H9 (cell line): ENCODE measurements at regions not wholly inside any gene's neighbourhood (a gene's known extent, or its start where the extent isn't known, plus 50 kb on each side); places are given as distances from the start of the nearest gene placed in this dataset.

Source experiments
- DNase-seq: peaks from one replicate; pipeline ENCODE4 v3.0.0-alpha.2; 2017
- H2AFZ ChIP-seq: one replicate; pipeline ENCODE4 v1.6.1; 2013; ENCODE audit warnings: mild to moderate bottlenecking, low read length, control low read depth, moderate library complexity
- H2AK5ac ChIP-seq: 2 replicates; pipeline ENCODE4 v1.6.1; 2013; ENCODE audit warnings: low read length, control low read depth, mixed read lengths; ENCODE audit not compliant: insufficient read length
- H2BK120ac ChIP-seq: one replicate; pipeline ENCODE4 v1.6.1; 2013; ENCODE audit warnings: low read depth, mild to moderate bottlenecking, low read length, control low read depth, inconsistent platforms; ENCODE audit not compliant: poor library complexity, severe bottlenecking
- H2BK12ac ChIP-seq: 2 replicates; pipeline ENCODE4 v1.6.1; 2013; ENCODE audit warnings: low read length, control low read depth, mixed read lengths, low read depth; ENCODE audit not compliant: insufficient read length
- H2BK15ac ChIP-seq: 2 replicates; pipeline ENCODE4 v1.6.1; 2013; ENCODE audit warnings: low read depth, low read length, control low read depth
- H2BK20ac ChIP-seq: one replicate; pipeline ENCODE4 v1.6.1; 2013; ENCODE audit warnings: low read depth, mild to moderate bottlenecking, low read length, control low read depth, inconsistent platforms; ENCODE audit not compliant: poor library complexity, severe bottlenecking
- H2BK5ac ChIP-seq: 2 replicates; pipeline ENCODE4 v1.6.1; 2013; ENCODE audit warnings: low read length, control low read depth, mixed read lengths; ENCODE audit not compliant: insufficient read length
- H3K14ac ChIP-seq: 2 replicates; pipeline ENCODE4 v1.6.1; 2013; ENCODE audit warnings: low read length, control low read depth; ENCODE audit not compliant: insufficient read depth
- H3K18ac ChIP-seq: 2 replicates; pipeline ENCODE4 v1.6.1; 2013; ENCODE audit warnings: low read depth, mild to moderate bottlenecking, mixed read lengths, low read length, control low read depth; ENCODE audit not compliant: insufficient read length
- H3K23ac ChIP-seq: 2 replicates; pipeline ENCODE4 v1.6.1; 2013; ENCODE audit warnings: low read length, control low read depth, mixed read lengths, low read depth; ENCODE audit not compliant: insufficient read length
- H3K23me2 ChIP-seq: 2 replicates; pipeline ENCODE4 v1.6.1; 2013; ENCODE audit warnings: low read depth, mild to moderate bottlenecking, mixed read lengths, low read length, control low read depth; ENCODE audit not compliant: insufficient read length, poor library complexity, severe bottlenecking
- H3K27ac ChIP-seq: 2 replicates; pipeline ENCODE4 v1.5.1; 2013; ENCODE audit warnings: low read length, control low read depth, mixed read lengths, low read depth; ENCODE audit not compliant: insufficient read length
- H3K27me3 ChIP-seq: 2 replicates; pipeline ENCODE4 v1.6.1; 2013; ENCODE audit warnings: low read length, control low read depth, inconsistent platforms; ENCODE audit not compliant: insufficient read depth
- H3K4ac ChIP-seq: 2 replicates; pipeline ENCODE4 v1.6.1; 2013; ENCODE audit warnings: low read depth, mild to moderate bottlenecking, control low read depth, inconsistent platforms, low read length, moderate library complexity
- H3K4me1 ChIP-seq: 2 replicates; pipeline ENCODE4 v1.6.1; 2013; ENCODE audit warnings: low read length, control low read depth, inconsistent platforms; ENCODE audit not compliant: insufficient read depth
- H3K4me2 ChIP-seq: 2 replicates; pipeline ENCODE4 v1.6.1; 2013; ENCODE audit warnings: low read length, control low read depth, mixed read lengths; ENCODE audit not compliant: insufficient read length, insufficient read depth
- H3K56ac ChIP-seq: 2 replicates; pipeline ENCODE4 v1.6.1; 2013; ENCODE audit warnings: low read depth, mild to moderate bottlenecking, mixed read lengths, low read length, control low read depth; ENCODE audit not compliant: insufficient read length
- H3K79me1 ChIP-seq: 2 replicates; pipeline ENCODE4 v1.6.1; 2013; ENCODE audit warnings: low read depth, mild to moderate bottlenecking, moderate library complexity, low read length, control low read depth, inconsistent platforms; ENCODE audit not compliant: insufficient read depth, poor library complexity, severe bottlenecking
- H3K79me2 ChIP-seq: 2 replicates; pipeline ENCODE4 v1.6.1; 2013; ENCODE audit warnings: low read length, control low read depth, inconsistent platforms; ENCODE audit not compliant: insufficient read depth
- H3K9ac ChIP-seq: 2 replicates; pipeline ENCODE4 v1.6.1; 2013; ENCODE audit warnings: low read length, control low read depth, mixed read lengths; ENCODE audit not compliant: insufficient read length; ENCODE audit errors: extremely low read depth
- H3K9me3 ChIP-seq: one replicate; pipeline ENCODE4 v1.6.1; 2013; ENCODE audit warnings: low read depth, low read length, inconsistent platforms; ENCODE audit not compliant: control insufficient read depth
- H3T11ph ChIP-seq: one replicate; pipeline ENCODE4 v1.6.1; 2013; ENCODE audit warnings: mild to moderate bottlenecking, low read length, control low read depth, inconsistent platforms
- H4K20me1 ChIP-seq: one replicate; pipeline ENCODE4 v1.6.1; 2013; ENCODE audit not compliant: control insufficient read depth, insufficient read length, insufficient read depth
- H4K5ac ChIP-seq: 2 replicates; pipeline ENCODE4 v1.6.1; 2013; ENCODE audit warnings: low read depth, mild to moderate bottlenecking, mixed read lengths, low read length, control low read depth; ENCODE audit not compliant: insufficient read length
- H4K8ac ChIP-seq: replicated peaks from 2 replicates; pipeline ENCODE4 v1.6.1; 2013; ENCODE audit warnings: low read length, control low read depth, mixed read lengths, low read depth; ENCODE audit not compliant: insufficient read length
- H4K91ac ChIP-seq: 2 replicates; pipeline ENCODE4 v1.6.1; 2013; ENCODE audit warnings: low read depth, mild to moderate bottlenecking, moderate library complexity, mixed read lengths, low read length, control low read depth; ENCODE audit not compliant: insufficient read length
- H3K27ac Mint-ChIP-seq, 3 experiments: 2 replicates in 2 of 3; 3 replicates in 1 of 3; pipeline ENCODE4 v1.8.0; 2020 to 2021; ENCODE audit warnings: mixed read lengths in 3 of 3, mild to moderate bottlenecking in 1 of 3, moderate library complexity in 1 of 3
- H3K27me3 Mint-ChIP-seq: 2 replicates; pipeline ENCODE4 v1.8.0; 2021; ENCODE audit warnings: low read depth, mild to moderate bottlenecking, moderate library complexity, mixed read lengths
- H3K36me3 Mint-ChIP-seq, 3 experiments: 2 replicates in 2 of 3; 3 replicates in 1 of 3; pipeline ENCODE4 v1.8.0; 2020 to 2021; ENCODE audit warnings: low read depth in 3 of 3, mixed read lengths in 3 of 3; ENCODE audit not compliant: insufficient read depth in 1 of 3
- H3K4me1 Mint-ChIP-seq, 2 experiments: 2 replicates each; pipeline ENCODE4 v1.8.0; 2020; ENCODE audit warnings: mixed read lengths in 2 of 2
- H3K4me3 Mint-ChIP-seq, 2 experiments: 2 replicates in 1 of 2; 3 replicates in 1 of 2; pipeline ENCODE4 v1.8.0; 2020 to 2021; ENCODE audit warnings: mild to moderate bottlenecking in 2 of 2, mixed read lengths in 2 of 2, moderate library complexity in 1 of 2
- H3K9me3 Mint-ChIP-seq, 2 experiments: 2 replicates in 1 of 2; 3 replicates in 1 of 2; pipeline ENCODE4 v1.8.0; 2020; ENCODE audit warnings: mild to moderate bottlenecking in 2 of 2, mixed read lengths in 2 of 2, moderate library complexity in 1 of 2
- WGBS: extraction: QIAGEN DNeasy Blood & Tissue Kit; methylation state at CpG from one replicate; pipeline ENCODE4 v1.1.7; 2013; ENCODE audit warnings: missing lambda C conversion rate, low lambda C conversion rate, mixed read lengths; ENCODE audit not compliant: insufficient read length; ENCODE audit errors: extremely low coverage; 5-methylcytosine and 5-hydroxymethylcytosine counted together
- TF ChIP-seq, protein P1 (sequence below): fragments of 200-600 bp; sonication (generic); conservative IDR thresholded peaks from 3 replicates; pipeline ENCODE4 v1.8.0; 2021; ENCODE audit warnings: antibody characterized with exemption, mild to moderate bottlenecking

DNA sequence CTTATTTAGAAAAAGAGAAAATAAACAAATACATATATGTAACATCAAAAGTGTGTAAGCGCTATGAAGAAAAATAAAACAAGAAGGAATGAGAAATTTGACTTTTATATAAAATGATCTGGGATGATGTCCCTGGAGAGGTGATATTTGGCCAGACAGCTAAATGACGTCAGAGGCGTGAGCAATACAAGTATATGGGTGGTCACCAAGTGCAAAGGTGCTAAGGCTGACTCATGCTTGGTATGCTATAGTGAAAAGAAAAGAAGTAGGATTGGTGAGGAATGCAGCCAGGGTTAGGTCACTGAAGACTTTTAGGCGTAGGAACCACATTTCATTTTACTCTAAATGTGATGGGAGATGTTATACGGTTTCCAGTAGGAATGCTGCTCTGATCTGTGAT, 1049.1 kb upstream of the TENM3 start:
- Histone ChIP-seq H3K9ac (no peak overlapping the region), H2AFZ (no peak overlapping the region), H4K8ac (no peak overlapping the region), H2AK5ac (no peak overlapping the region), H3T11ph (no peak overlapping the region), H3K23me2 (no peaks in the 10 kb centered on the region), H3K27ac (no peak overlapping the region), H2BK120ac (no peak overlapping the region), H3K4me2 (no peak overlapping the region), H4K91ac (no peak overlapping the region), H3K23ac (no peak overlapping the region), H3K27me3 (no peaks in the 10 kb centered on the region), H3K79me1 (no peaks in the 10 kb centered on the region), H3K4me1 (peaks cover 5% of the 10 kb centered on the region), H3K4ac (no peak overlapping the region), H3K14ac (no peak overlapping the region), H2BK12ac (no peak overlapping the region), H2BK15ac (no peak overlapping the region), H2BK5ac (no peak overlapping the region), H3K18ac (no peak overlapping the region), H2BK20ac (no peak overlapping the region), H3K56ac (no peak overlapping the region), H4K20me1 (no peaks in the 10 kb centered on the region), H4K5ac (no peak overlapping the region), H3K79me2 (no peaks in the 10 kb centered on the region), H3K9me3 (no peaks in the 10 kb centered on the region)
- DNase-seq: no peak
- H3K4me3 Mint-ChIP-seq: no peak overlapping the region
- WGBS: no CpG with 5 or more reads among the region's 5 CpGs
- H3K9me3 Mint-ChIP-seq: no peaks in the 10 kb centered on the region
- H3K27me3 Mint-ChIP-seq: no peaks in the 10 kb centered on the region
- H3K4me1 Mint-ChIP-seq: peaks cover 29 to 33% of the 10 kb centered on the region in 2 experiments
- no peak overlapping the region for H3K27ac Mint-ChIP-seq
- TF ChIP-seq, protein P1, sequence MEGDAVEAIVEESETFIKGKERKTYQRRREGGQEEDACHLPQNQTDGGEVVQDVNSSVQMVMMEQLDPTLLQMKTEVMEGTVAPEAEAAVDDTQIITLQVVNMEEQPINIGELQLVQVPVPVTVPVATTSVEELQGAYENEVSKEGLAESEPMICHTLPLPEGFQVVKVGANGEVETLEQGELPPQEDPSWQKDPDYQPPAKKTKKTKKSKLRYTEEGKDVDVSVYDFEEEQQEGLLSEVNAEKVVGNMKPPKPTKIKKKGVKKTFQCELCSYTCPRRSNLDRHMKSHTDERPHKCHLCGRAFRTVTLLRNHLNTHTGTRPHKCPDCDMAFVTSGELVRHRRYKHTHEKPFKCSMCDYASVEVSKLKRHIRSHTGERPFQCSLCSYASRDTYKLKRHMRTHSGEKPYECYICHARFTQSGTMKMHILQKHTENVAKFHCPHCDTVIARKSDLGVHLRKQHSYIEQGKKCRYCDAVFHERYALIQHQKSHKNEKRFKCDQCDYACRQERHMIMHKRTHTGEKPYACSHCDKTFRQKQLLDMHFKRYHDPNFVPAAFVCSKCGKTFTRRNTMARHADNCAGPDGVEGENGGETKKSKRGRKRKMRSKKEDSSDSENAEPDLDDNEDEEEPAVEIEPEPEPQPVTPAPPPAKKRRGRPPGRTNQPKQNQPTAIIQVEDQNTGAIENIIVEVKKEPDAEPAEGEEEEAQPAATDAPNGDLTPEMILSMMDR: no peak
- no peaks in the 10 kb centered on the region for H3K36me3 Mint-ChIP-seq
